ENCODE measurements at regions not wholly inside any gene's neighbourhood (a gene's known extent, or its start where the extent isn't known, plus 50 kb on each side); places are given as distances from the start of the nearest gene placed in this dataset.

DNA sequence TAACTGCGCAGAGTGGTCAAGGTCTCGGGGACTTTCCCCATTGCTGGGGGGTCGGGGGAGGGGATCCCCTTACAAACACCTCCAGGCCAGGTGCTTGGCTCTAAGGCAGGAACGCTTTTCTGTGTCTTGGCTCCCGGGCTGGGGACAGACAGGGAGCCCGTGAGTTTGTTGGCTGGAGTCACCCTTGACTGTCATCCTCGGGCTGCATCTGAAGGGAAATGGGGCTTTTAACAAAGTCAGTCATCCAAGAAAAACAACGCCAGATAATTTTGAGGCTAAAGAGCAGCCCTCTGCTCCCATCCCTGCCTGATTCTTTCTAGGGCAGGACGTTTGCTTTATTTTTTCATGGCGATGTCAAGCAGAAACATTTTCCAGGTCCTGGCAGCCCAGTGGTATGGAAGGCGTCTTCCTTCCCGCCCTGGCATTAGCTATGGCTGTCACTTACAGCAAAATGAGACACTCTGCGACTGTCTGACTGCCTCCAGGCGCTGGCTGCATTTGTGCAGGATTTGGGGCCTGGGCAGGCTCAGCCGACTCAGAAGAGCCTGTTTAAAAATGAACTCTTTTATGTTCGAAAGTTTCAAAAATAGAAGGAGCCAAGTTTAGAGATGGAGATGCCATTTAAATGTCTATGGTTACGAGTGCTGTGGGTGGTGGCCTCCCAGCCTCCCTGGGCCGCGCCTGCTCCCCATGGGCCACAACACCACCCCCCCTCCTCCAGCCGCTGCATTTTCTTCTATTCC, 54.7 kb upstream of the TNS3 start:
- TF ChIP-seq TEAD4 (IDR thresholded peaks at IDR 0.05; ENCODE audit: borderline replicate concordance, insufficient read depth) (no peak), EP300 (IDR thresholded peaks at IDR 0.05; ENCODE audit: borderline replicate concordance in 1 of 2, low read depth in 1 of 2, low read length in 1 of 2) (peak in 1 of 2 experiments; percentile 50; a peak in 3 of 4 replicates), MAX (IDR thresholded peaks at IDR 0.05; ENCODE audit: low read depth) (no peak), TCF12 (IDR thresholded peaks at IDR 0.05) (peak; percentile 77), TAF1 (IDR thresholded peaks at IDR 0.05; ENCODE audit: borderline replicate concordance, low read depth, low read length) (no peak), RAD21 (IDR thresholded peaks at IDR 0.05; ENCODE audit: low read length) (peak; percentile 37)
- TF ChIP-seq, protein P1, sequence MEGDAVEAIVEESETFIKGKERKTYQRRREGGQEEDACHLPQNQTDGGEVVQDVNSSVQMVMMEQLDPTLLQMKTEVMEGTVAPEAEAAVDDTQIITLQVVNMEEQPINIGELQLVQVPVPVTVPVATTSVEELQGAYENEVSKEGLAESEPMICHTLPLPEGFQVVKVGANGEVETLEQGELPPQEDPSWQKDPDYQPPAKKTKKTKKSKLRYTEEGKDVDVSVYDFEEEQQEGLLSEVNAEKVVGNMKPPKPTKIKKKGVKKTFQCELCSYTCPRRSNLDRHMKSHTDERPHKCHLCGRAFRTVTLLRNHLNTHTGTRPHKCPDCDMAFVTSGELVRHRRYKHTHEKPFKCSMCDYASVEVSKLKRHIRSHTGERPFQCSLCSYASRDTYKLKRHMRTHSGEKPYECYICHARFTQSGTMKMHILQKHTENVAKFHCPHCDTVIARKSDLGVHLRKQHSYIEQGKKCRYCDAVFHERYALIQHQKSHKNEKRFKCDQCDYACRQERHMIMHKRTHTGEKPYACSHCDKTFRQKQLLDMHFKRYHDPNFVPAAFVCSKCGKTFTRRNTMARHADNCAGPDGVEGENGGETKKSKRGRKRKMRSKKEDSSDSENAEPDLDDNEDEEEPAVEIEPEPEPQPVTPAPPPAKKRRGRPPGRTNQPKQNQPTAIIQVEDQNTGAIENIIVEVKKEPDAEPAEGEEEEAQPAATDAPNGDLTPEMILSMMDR (IDR thresholded peaks at IDR 0.05), result no peak
- TF ChIP-seq, protein P2, sequence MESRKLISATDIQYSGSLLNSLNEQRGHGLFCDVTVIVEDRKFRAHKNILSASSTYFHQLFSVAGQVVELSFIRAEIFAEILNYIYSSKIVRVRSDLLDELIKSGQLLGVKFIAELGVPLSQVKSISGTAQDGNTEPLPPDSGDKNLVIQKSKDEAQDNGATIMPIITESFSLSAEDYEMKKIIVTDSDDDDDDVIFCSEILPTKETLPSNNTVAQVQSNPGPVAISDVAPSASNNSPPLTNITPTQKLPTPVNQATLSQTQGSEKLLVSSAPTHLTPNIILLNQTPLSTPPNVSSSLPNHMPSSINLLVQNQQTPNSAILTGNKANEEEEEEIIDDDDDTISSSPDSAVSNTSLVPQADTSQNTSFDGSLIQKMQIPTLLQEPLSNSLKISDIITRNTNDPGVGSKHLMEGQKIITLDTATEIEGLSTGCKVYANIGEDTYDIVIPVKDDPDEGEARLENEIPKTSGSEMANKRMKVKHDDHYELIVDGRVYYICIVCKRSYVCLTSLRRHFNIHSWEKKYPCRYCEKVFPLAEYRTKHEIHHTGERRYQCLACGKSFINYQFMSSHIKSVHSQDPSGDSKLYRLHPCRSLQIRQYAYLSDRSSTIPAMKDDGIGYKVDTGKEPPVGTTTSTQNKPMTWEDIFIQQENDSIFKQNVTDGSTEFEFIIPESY (IDR thresholded peaks at IDR 0.05; ENCODE audit: borderline replicate concordance, low read depth), result no peak
- TF ChIP-seq, protein P3, sequence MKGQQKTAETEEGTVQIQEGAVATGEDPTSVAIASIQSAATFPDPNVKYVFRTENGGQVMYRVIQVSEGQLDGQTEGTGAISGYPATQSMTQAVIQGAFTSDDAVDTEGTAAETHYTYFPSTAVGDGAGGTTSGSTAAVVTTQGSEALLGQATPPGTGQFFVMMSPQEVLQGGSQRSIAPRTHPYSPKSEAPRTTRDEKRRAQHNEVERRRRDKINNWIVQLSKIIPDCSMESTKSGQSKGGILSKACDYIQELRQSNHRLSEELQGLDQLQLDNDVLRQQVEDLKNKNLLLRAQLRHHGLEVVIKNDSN (IDR thresholded peaks at IDR 0.05; ENCODE audit: borderline replicate concordance, low read depth), result no peak

Measured in SK-N-SH (cell line).